HG02588 (cell line): ENCODE measurements at regions not wholly inside any gene's neighbourhood (a gene's known extent, or its start where the extent isn't known, plus 50 kb on each side); places are given as distances from the start of the nearest gene placed in this dataset.
"Not testable (repeated sequence)": the region's sequence is repeated elsewhere in the genome, so short reads cannot be mapped to it uniquely, and the experiment has no call there.

ENCODE experiments used
- ATAC-seq: cut with Tn5 transposase; IDR thresholded peaks from one replicate; pipeline ENCODE4 v1.9.1; 2021; ENCODE audit warnings: mild to moderate bottlenecking, moderate library complexity; ENCODE audit not compliant: unreplicated experiment

DNA sequence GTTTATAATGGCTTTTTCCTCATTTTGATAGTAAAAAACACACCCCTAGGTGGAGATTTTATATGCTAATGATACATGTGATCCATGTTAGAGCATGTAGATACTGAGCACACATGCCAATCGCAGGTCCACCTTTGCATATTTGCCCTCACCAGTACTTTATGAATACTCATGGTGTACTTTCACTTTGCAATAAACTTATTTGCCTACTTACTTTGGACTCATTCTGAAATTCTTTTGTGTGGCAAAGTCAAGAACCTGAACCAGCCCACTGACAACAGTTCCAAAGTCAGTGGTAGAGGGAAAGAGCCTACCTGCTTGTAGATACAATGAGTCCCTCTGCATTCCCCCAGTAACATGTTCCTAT is 58.5 kb upstream of the DHRS4 start:
- ATAC-seq = no peak

GRCh38 chr14:23895480-23895879 is 58.1 kb upstream of the DHRS4 start:
- ATAC-seq = no peak

GRCh38 chr14:23896609-23897153 is 56.9 kb upstream of the DHRS4 start:
- ATAC-seq = no peak

- ATAC-seq = not testable (repeated sequence)
Observed at GRCh38 chr14:23897291-23897690, 56.3 kb upstream of the DHRS4 start.

DNA sequence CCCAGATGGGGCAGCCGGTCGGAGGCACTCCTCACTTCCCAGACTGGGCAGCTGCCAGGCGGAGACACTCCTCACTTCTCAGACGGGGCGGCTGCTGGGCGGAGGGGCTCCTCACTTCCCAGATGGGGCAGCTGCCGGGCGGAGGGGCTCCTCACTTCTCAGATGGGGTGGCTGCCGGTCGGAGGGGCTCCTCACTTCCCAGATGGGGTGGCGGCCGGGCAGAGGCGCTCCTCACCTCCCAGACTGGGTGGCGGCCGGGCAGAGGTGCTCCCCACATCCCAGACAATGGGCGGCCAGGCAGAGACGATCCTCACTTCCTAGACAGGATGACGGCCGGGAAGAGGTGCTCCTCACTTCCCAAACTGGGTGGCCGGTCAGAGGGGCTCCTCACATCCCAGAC is 55.2 kb upstream of the DHRS4 start:
- ATAC-seq = not testable (repeated sequence)

DNA sequence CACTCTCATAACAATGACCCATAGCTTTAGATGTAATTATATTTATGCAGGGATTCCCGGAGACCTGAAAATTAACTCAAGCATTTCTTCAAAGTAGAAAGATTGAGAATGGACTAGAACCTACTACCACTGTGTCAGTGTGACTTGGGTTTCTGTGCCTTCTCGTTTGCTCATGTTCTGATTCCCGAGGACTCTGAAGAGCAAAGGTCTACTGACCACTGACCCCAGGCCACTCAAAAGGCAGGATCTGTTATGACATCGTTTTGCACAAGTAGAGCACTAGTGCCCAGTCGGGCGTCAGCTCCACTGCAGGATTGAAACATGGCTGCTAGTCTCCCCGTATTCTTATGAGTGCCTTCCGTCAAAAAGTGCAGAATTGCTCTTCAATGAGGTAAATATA is 53.8 kb upstream of the DHRS4 start:
- no peak for ATAC-seq

DNA sequence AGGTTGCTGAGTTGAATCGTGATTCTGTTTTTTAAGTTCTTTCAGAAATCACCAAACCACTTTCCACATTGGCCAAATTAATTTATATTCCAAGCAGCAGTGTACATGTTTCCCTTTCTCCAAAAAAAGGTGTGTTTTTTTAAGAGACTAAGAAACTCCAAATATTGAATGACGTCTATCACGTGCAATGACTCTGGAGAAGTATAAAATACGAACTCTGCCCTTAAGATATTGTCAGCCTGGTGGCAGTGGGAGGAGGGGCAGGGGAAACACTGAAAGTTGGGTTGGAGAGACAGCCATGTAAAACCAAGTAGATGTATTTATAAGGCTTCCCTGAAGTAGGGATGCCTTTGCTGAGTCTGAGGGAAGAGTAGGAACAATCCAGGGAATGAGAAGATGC is 50.1 kb upstream of the DHRS4 start:
- ATAC-seq = no peak
